Esophagus squamous epithelium (tissue), 5 donors: ENCODE measurements at regions not wholly inside any gene's neighbourhood (a gene's known extent, or its start where the extent isn't known, plus 50 kb on each side); places are given as distances from the start of the nearest gene placed in this dataset.

Experiments
- DNase-seq: peaks from one replicate; lab custom pipeline; 2025; lab: John Stamatoyannopoulos, UW
- H3K27ac ChIP-seq, 4 donors: fragments of 200-600 bp; sonication (generic); one replicate each; pipeline ENCODE4 v1.5.1; 2016 to 2019; ENCODE audit warnings: mild to moderate bottlenecking in 1 of 4
- H3K27me3 ChIP-seq, 4 donors: fragments of 200-600 bp; sonication (generic); 1 replicate in 3 of 4; 2 replicates in 1 of 4; pipeline versions ENCODE4 v1.5.1 to v1.6.0; 2017 to 2021; ENCODE audit warnings: antibody characterized with exemption in 1 of 4
- H3K36me3 ChIP-seq, 3 donors: fragments of 200-600 bp; sonication (generic); one replicate each; pipeline ENCODE4 v1.5.1; 2016 to 2019
- H3K4me1 ChIP-seq, 3 donors: fragments of 200-600 bp; sonication (generic); one replicate each; pipeline ENCODE4 v1.5.1; 2017 to 2019
- H3K4me3 ChIP-seq, 4 donors: fragments of 200-600 bp; sonication (generic); 1 replicate in 3 of 4; 2 replicates in 1 of 4; pipeline ENCODE4 v1.5.1; 2016 to 2019; ENCODE audit warnings: mild to moderate bottlenecking in 2 of 4, moderate library complexity in 1 of 4
- H3K9me3 ChIP-seq, 3 donors: fragments of 200-600 bp; sonication (generic); one replicate each; pipeline ENCODE4 v1.5.1; 2016 to 2019
- POLR2A ChIP-seq, 4 donors: fragments of 450-650 bp; IDR thresholded peaks; one replicate each; pipeline ENCODE4 v1.6.1; 2017; ENCODE audit warnings: antibody characterized with exemption in 4 of 4, mild to moderate bottlenecking in 4 of 4, moderate library complexity in 3 of 4
- WGBS, 2 donors: methylation state at CpG; one replicate each; pipeline ENCODE4 v1.1.5; 2018; 5-methylcytosine and 5-hydroxymethylcytosine counted together
- intact Hi-C: fragments of 100-400 bp; cut with DNase I; formaldehyde crosslinking; loops from one replicate; pipeline ENCODE4 v1.15.0; 2022
- TF ChIP-seq, protein P1 (sequence below), 6 experiments: fragments of 450-650 bp in 4 of 6; fragments of 200-600 bp in 2 of 6; sonication (generic) in 2 of 6; IDR thresholded peaks; one replicate each; pipeline ENCODE4 v1.5.1; 2016 to 2019; ENCODE audit warnings: antibody characterized with exemption in 6 of 6, mild to moderate bottlenecking in 4 of 6, moderate library complexity in 4 of 6
- donor health status: DM: yes; HTN: yes; CAD: no.

GRCh38 chr1:104791030-104791429 is 1041.3 kb downstream of the AMY1C start:
- Histone ChIP-seq H3K4me3 (no peak overlapping the region), H3K36me3 (no peaks in the 10 kb centered on the region), H3K9me3 (peaks cover 0 to 11% (median 0%) of the 10 kb centered on the region in 3 donors), H3K27ac (no peak overlapping the region), H3K4me1 (no peaks in the 10 kb centered on the region), H3K27me3 (no peaks in the 10 kb centered on the region)
- DNase-seq: no peak
- TF ChIP-seq, protein P1, sequence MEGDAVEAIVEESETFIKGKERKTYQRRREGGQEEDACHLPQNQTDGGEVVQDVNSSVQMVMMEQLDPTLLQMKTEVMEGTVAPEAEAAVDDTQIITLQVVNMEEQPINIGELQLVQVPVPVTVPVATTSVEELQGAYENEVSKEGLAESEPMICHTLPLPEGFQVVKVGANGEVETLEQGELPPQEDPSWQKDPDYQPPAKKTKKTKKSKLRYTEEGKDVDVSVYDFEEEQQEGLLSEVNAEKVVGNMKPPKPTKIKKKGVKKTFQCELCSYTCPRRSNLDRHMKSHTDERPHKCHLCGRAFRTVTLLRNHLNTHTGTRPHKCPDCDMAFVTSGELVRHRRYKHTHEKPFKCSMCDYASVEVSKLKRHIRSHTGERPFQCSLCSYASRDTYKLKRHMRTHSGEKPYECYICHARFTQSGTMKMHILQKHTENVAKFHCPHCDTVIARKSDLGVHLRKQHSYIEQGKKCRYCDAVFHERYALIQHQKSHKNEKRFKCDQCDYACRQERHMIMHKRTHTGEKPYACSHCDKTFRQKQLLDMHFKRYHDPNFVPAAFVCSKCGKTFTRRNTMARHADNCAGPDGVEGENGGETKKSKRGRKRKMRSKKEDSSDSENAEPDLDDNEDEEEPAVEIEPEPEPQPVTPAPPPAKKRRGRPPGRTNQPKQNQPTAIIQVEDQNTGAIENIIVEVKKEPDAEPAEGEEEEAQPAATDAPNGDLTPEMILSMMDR (IDR thresholded peaks at IDR 0.05): no peak
- no peak for TF ChIP-seq POLR2A (IDR thresholded peaks at IDR 0.05)
- intact Hi-C loops: no loop called here
- 85 to 88% methylated on average over 4 of the region's 4 CpGs for WGBS, 2 donors

- Histone ChIP-seq H3K9me3 (no peaks in the 10 kb centered on the region), H3K27me3 (no peaks in the 10 kb centered on the region), H3K4me1 (no peaks in the 10 kb centered on the region), H3K36me3 (no peaks in the 10 kb centered on the region), H3K4me3 (no peak overlapping the region), H3K27ac (no peak overlapping the region)
- intact Hi-C loops: no loop called here
- DNase-seq: no peak
- TF ChIP-seq, protein P1 (IDR thresholded peaks at IDR 0.05): no peak
- no peak for TF ChIP-seq POLR2A (IDR thresholded peaks at IDR 0.05)
Observed at GRCh38 chr1:104794035-104794434, 1044.3 kb downstream of the AMY1C start.

GRCh38 chr1:104795931-104796330 is 1046.2 kb downstream of the AMY1C start:
- intact Hi-C loops: no loop called here
- Histone ChIP-seq H3K27me3 (no peaks in the 10 kb centered on the region), H3K9me3 (no peaks in the 10 kb centered on the region), H3K36me3 (no peaks in the 10 kb centered on the region), H3K4me3 (no peak overlapping the region), H3K4me1 (no peaks in the 10 kb centered on the region), H3K27ac (no peak overlapping the region)
- WGBS, 2 donors: 72 to 79% methylated on average over 6 of the region's 6 CpGs
- DNase-seq: no peak
- no peak for TF ChIP-seq POLR2A (IDR thresholded peaks at IDR 0.05)
- TF ChIP-seq, protein P1 (IDR thresholded peaks at IDR 0.05): no peak

- no peaks in the 10 kb centered on the region for H3K27me3 ChIP-seq
- intact Hi-C loops: no loop called here
- H3K4me3 ChIP-seq: no peak overlapping the region
- WGBS, 2 donors: 30 to 37% methylated on average over 2 of the region's 2 CpGs
- H3K4me1 ChIP-seq: no peaks in the 10 kb centered on the region
- H3K27ac ChIP-seq: no peak overlapping the region
- no peak for DNase-seq
- H3K9me3 ChIP-seq: no peaks in the 10 kb centered on the region
- TF ChIP-seq, protein P1 (IDR thresholded peaks at IDR 0.05): no peak
- TF ChIP-seq POLR2A (IDR thresholded peaks at IDR 0.05): no peak
- no peaks in the 10 kb centered on the region for H3K36me3 ChIP-seq
Observed at GRCh38 chr1:104797982-104798381, 1048.3 kb downstream of the AMY1C start.

GRCh38 chr1:104801344-104801743 is 1051.6 kb downstream of the AMY1C start:
- Histone ChIP-seq H3K4me3 (no peak overlapping the region), H3K27ac (no peak overlapping the region), H3K36me3 (no peaks in the 10 kb centered on the region), H3K4me1 (no peaks in the 10 kb centered on the region), H3K27me3 (no peaks in the 10 kb centered on the region), H3K9me3 (no peaks in the 10 kb centered on the region)
- WGBS, 2 donors: 58 to 85% methylated on average over 3 of the region's 3 CpGs
- TF ChIP-seq POLR2A (IDR thresholded peaks at IDR 0.05): no peak
- TF ChIP-seq, protein P1 (IDR thresholded peaks at IDR 0.05): no peak
- no peak for DNase-seq
- intact Hi-C loops: no loop called here
